ENCODE measurements at regions not wholly inside any gene's neighbourhood (a gene's known extent, or its start where the extent isn't known, plus 50 kb on each side); places are given as distances from the start of the nearest gene placed in this dataset.

GRCh38 chr13:50646070-50646469, 197.4 kb downstream of the DLEU7 start:
- TF ChIP-seq CTCF (IDR thresholded peaks at IDR 0.05; ENCODE audit: poor library complexity) (no peak), EZH2phosphoT487 (IDR thresholded peaks at IDR 0.05; ENCODE audit: low read depth, severe bottlenecking, unreplicated experiment) (no peak)

All from hepatocyte (in vitro differentiated cells).